Vagina (tissue), 2 donors: ENCODE measurements at regions not wholly inside any gene's neighbourhood (a gene's known extent, or its start where the extent isn't known, plus 50 kb on each side); places are given as distances from the start of the nearest gene placed in this dataset.

Experiments used
- CTCF ChIP-seq, 3 experiments: fragments of 450-650 bp in 2 of 3; fragments of 200-600 bp in 1 of 3; sonication (generic) in 1 of 3; IDR thresholded peaks; one replicate each; pipeline ENCODE4 v1.5.1; 2017 to 2019; ENCODE audit warnings: antibody characterized with exemption in 3 of 3, mild to moderate bottlenecking in 2 of 3, moderate library complexity in 2 of 3
- POLR2A ChIP-seq, 2 donors: fragments of 450-650 bp; IDR thresholded peaks; one replicate each; pipeline ENCODE4 v1.6.1; 2017; ENCODE audit warnings: antibody characterized with exemption in 2 of 2, mild to moderate bottlenecking in 2 of 2, moderate library complexity in 2 of 2

- TF ChIP-seq CTCF (IDR thresholded peaks at IDR 0.05) (no peak), POLR2A (IDR thresholded peaks at IDR 0.05) (no peak)
Measured at GRCh38 chr21:22544747-22545146, 1546.5 kb downstream of the NCAM2 start.
